HuH-7.5 (cell line): ENCODE measurements at regions not wholly inside any gene's neighbourhood (a gene's known extent, or its start where the extent isn't known, plus 50 kb on each side); places are given as distances from the start of the nearest gene placed in this dataset.
"Not testable (repeated sequence)": the region's sequence is repeated elsewhere in the genome, so short reads cannot be mapped to it uniquely, and the experiment has no call there.

ENCODE experiments used
- DNase-seq: peaks from one replicate; pipeline ENCODE4 v3.0.0; 2011; ENCODE audit warnings: low spot score

- no peak for DNase-seq
These were observed 57.1 kb downstream of the GRIN2B start for GRCh38 chr12:13924286-13924685.

GRCh38 chr12:13918897-13919296 is 62.5 kb downstream of the GRIN2B start:
- no peak for DNase-seq

- DNase-seq: no peak
These were observed 66.3 kb downstream of the GRIN2B start for GRCh38 chr12:13915096-13915495.

GRCh38 chr12:13913371-13913770 is 68.0 kb downstream of the GRIN2B start:
- no peak for DNase-seq

- DNase-seq: no peak
These were observed 69.4 kb downstream of the GRIN2B start for GRCh38 chr12:13911756-13912554.

GRCh38 chr12:13905794-13906193 is 75.6 kb downstream of the GRIN2B start:
- no peak for DNase-seq

GRCh38 chr12:13900718-13901117 is 80.7 kb downstream of the GRIN2B start:
- DNase-seq: no peak

GRCh38 chr12:13898387-13898786 is 83.0 kb downstream of the GRIN2B start:
- DNase-seq: not testable (repeated sequence)

GRCh38 chr12:13897811-13898210 is 83.6 kb downstream of the GRIN2B start:
- no peak for DNase-seq

GRCh38 chr12:13896063-13896626 is 85.3 kb downstream of the GRIN2B start:
- no peak for DNase-seq

GRCh38 chr12:13891902-13892301 is 89.5 kb downstream of the GRIN2B start:
- DNase-seq: no peak

GRCh38 chr12:13890943-13891342 is 90.5 kb downstream of the GRIN2B start:
- no peak for DNase-seq

GRCh38 chr12:13887779-13888388 is 93.5 kb downstream of the GRIN2B start:
- DNase-seq: no peak

GRCh38 chr12:13882176-13882575 is 99.2 kb downstream of the GRIN2B start:
- DNase-seq: no peak

GRCh38 chr12:13880613-13881012 is 100.8 kb downstream of the GRIN2B start:
- DNase-seq: no peak

GRCh38 chr12:13875744-13876143 is 105.7 kb downstream of the GRIN2B start:
- DNase-seq: no peak

GRCh38 chr12:13870255-13870654 is 111.1 kb downstream of the GRIN2B start:
- no peak for DNase-seq

GRCh38 chr12:13864081-13864673 is 117.2 kb downstream of the GRIN2B start:
- peak; percentile 19 for DNase-seq

GRCh38 chr12:13857750-13858149 is 123.7 kb downstream of the GRIN2B start:
- no peak for DNase-seq

GRCh38 chr12:13853471-13853870 is 127.9 kb downstream of the GRIN2B start:
- no peak for DNase-seq

GRCh38 chr12:13851828-13852227 is 129.6 kb downstream of the GRIN2B start:
- DNase-seq: no peak

- DNase-seq: no peak
These were observed 131.9 kb downstream of the GRIN2B start for GRCh38 chr12:13849456-13849855.

- DNase-seq: no peak
These were observed 137.6 kb downstream of the GRIN2B start for GRCh38 chr12:13843841-13844240.
